Peyer's patch (tissue), 4 donors: ENCODE measurements at regions not wholly inside any gene's neighbourhood (a gene's known extent, or its start where the extent isn't known, plus 50 kb on each side); places are given as distances from the start of the nearest gene placed in this dataset.
A peak's percentile ranks its signal among the peaks of the same experiment; 100 is the strongest.

Source experiments
- DNase-seq, 3 donors: peaks; one replicate each; pipeline ENCODE4 v3.0.0-alpha.2; 2017 to 2019
- H3K27ac ChIP-seq, 4 donors: fragments of 200-600 bp; sonication (generic); one replicate each; pipeline ENCODE4 v1.5.1; 2016 to 2019
- H3K27me3 ChIP-seq, 2 donors: fragments of 200-600 bp; sonication (generic); one replicate each; pipeline ENCODE4 v1.5.1; 2019
- H3K36me3 ChIP-seq, 3 donors: fragments of 200-600 bp; sonication (generic); one replicate each; pipeline ENCODE4 v1.5.1; 2016 to 2019
- H3K4me1 ChIP-seq, 4 donors: fragments of 200-600 bp; sonication (generic); one replicate each; pipeline ENCODE4 v1.5.1; 2016 to 2019
- H3K4me3 ChIP-seq, 4 donors: fragments of 200-600 bp; sonication (generic); 1 replicate in 3 of 4; 2 replicates in 1 of 4; pipeline ENCODE4 v1.5.1; 2016 to 2019; ENCODE audit warnings: mild to moderate bottlenecking in 1 of 4
- H3K9me3 ChIP-seq, 4 donors: fragments of 200-600 bp; sonication (generic); one replicate each; pipeline ENCODE4 v1.5.1; 2016 to 2019; ENCODE audit warnings: mild to moderate bottlenecking in 1 of 4
- POLR2A ChIP-seq, 2 donors: fragments of 450-650 bp; IDR thresholded peaks; one replicate each; pipeline ENCODE4 v1.5.1; 2017; ENCODE audit warnings: antibody characterized with exemption in 2 of 2, mild to moderate bottlenecking in 2 of 2, moderate library complexity in 2 of 2
- TF ChIP-seq, protein P1 (sequence below), 6 experiments: fragments of 450-650 bp in 4 of 6; fragments of 200-600 bp in 2 of 6; sonication (generic) in 1 of 6; IDR thresholded peaks; one replicate each; pipeline ENCODE4 v1.5.1; 2017 to 2019; ENCODE audit warnings: antibody characterized with exemption in 6 of 6, mild to moderate bottlenecking in 3 of 6, moderate library complexity in 1 of 6

DNA sequence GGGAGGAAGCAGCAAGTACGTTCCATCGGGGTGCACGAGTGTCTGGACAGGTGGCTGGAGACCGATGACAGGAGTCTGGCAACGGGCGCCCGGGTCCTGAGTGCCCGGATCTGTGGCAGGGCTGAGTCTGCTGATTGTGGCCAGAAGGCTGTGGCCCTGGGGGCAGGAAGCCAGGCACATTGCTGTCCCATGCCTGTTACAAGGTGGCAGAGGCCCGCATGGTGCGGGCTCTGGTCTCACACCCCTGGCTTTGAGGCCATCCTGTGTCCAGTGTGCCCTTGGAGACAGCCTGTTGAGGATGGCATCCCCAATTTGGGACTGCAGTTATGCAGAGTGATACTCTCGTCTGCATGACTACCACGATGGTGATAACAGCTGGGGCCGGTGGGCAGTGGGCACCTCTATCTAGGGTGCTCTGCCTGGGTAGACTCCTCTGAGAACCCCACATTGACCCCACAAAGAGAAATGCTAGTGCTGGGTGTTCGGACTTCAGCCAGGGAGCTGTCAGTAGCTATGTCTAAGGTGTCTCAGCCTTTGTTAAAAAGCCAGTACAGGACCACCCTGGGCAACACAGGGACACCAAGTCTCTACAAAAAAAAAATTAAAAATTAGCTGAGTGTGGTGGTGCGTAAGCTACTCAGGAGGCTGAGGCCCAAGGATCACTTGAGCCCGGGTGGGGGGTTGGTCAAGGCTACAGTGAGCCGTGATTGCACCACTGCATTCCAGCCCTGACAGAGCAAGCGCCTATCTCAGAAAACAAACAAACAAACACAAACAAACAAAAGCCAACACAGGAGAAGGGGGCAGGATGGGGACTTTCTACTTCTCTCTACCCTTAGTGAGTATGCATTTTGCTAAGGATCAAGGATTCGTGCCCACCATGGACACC is 88.3 kb downstream of the RHOB start:
- Histone ChIP-seq H3K4me1 (no peaks in the 10 kb centered on the region), H3K4me3 (no peak overlapping the region), H3K27ac (no peak overlapping the region), H3K9me3 (no peaks in the 10 kb centered on the region), H3K36me3 (no peaks in the 10 kb centered on the region), H3K27me3 (no peaks in the 10 kb centered on the region)
- TF ChIP-seq, protein P1, sequence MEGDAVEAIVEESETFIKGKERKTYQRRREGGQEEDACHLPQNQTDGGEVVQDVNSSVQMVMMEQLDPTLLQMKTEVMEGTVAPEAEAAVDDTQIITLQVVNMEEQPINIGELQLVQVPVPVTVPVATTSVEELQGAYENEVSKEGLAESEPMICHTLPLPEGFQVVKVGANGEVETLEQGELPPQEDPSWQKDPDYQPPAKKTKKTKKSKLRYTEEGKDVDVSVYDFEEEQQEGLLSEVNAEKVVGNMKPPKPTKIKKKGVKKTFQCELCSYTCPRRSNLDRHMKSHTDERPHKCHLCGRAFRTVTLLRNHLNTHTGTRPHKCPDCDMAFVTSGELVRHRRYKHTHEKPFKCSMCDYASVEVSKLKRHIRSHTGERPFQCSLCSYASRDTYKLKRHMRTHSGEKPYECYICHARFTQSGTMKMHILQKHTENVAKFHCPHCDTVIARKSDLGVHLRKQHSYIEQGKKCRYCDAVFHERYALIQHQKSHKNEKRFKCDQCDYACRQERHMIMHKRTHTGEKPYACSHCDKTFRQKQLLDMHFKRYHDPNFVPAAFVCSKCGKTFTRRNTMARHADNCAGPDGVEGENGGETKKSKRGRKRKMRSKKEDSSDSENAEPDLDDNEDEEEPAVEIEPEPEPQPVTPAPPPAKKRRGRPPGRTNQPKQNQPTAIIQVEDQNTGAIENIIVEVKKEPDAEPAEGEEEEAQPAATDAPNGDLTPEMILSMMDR (IDR thresholded peaks at IDR 0.05), result no peak
- TF ChIP-seq POLR2A (IDR thresholded peaks at IDR 0.05), result no peak
- DNase-seq, result peak in 1 of 3 donors; percentile 9

DNA sequence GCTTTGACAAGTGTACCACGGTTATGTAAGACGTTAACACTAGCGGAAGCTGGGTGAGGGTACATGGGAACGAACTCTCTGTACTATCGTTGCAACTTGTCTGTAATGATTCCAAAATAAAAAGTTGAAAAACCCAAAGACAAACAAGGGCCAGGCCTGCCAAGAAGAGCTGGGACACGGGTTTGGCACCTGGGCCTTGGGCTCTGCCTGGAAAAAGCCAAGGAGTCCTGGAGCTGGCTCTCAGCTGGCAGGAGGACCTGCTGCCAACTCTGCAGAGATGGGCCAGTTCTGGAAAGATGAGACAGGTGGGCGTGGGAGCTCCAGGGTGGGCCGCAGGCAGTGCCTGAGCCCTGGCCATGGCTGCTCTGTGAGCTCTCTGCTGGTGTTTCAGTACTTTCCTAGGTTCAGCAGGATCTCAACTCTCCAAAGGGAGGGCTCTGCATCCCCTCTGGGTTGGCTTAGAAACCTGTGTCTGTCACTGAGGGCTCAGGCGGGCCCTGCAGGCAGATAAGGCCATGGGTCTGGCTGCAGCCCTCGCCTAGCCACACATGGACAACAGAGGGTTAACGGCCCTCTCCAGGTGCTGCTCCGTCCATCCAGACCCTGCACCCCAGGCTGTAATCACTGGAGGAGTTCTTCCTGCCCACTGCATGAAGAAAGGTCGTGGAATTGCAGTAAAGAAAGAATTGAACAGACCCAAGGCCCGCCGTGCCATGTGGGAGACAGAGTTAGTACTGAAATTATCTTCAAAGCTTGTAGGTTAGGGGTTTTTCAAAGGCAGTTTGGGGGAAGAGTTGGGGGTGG is 89.9 kb downstream of the RHOB start:
- no peaks in the 10 kb centered on the region for H3K27me3 ChIP-seq
- no peak overlapping the region for H3K4me3 ChIP-seq
- H3K36me3 ChIP-seq, result no peaks in the 10 kb centered on the region
- H3K27ac ChIP-seq, result no peak overlapping the region
- H3K4me1 ChIP-seq, result no peaks in the 10 kb centered on the region
- TF ChIP-seq, protein P1 (IDR thresholded peaks at IDR 0.05), result no peak
- no peak for TF ChIP-seq POLR2A (IDR thresholded peaks at IDR 0.05)
- H3K9me3 ChIP-seq, result no peaks in the 10 kb centered on the region
- DNase-seq, result peak in 1 of 3 donors; percentile 31

DNA sequence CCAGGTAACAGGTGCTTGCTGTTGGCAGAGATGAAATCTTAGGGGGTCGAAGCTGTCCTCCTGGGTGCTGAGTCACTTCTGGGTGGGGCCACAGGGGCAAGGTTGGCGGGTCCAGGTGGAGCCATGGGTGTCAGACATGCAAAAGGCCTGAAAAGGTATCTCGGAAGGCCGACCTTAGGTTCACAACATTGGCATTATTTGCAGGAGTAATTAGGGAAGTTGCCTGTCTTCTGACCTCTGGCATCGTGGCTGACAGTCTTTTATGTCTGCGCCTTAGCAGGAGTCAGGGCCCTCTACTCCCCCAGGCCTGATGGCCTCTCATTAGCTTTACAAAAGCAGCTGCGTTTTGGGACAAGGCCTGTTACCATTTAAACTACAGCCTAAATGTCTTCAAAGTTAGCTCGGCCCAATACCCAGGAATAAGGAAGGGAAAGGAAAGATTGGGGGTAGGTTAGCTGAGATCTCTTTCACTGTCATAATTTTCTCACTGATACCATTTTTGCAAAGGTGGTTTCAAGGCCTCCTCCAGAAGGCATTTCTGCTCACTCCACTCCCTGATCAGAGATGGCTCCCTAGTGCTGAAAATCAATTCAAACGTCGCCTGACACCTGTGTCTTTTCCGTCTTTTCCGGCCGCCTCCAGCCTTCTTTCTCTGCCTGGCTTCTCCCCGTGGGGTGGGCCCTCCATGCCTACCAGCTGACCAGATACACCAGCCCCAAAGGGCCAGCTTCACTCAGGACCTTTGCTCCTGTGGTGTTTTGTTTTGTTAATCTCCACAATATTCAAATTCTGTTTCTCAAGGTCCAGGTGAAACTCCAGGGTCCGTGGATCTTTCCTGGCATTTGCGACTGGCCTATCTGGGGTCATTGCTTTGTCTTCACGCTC is 90.8 kb downstream of the RHOB start:
- no peaks in the 10 kb centered on the region for H3K9me3 ChIP-seq
- no peak overlapping the region for H3K4me3 ChIP-seq
- H3K4me1 ChIP-seq, result no peaks in the 10 kb centered on the region
- H3K27me3 ChIP-seq, result no peaks in the 10 kb centered on the region
- H3K36me3 ChIP-seq, result no peaks in the 10 kb centered on the region
- TF ChIP-seq, protein P1 (IDR thresholded peaks at IDR 0.05), result no peak
- TF ChIP-seq POLR2A (IDR thresholded peaks at IDR 0.05), result no peak
- H3K27ac ChIP-seq, result no peak overlapping the region
- no peak for DNase-seq

DNA sequence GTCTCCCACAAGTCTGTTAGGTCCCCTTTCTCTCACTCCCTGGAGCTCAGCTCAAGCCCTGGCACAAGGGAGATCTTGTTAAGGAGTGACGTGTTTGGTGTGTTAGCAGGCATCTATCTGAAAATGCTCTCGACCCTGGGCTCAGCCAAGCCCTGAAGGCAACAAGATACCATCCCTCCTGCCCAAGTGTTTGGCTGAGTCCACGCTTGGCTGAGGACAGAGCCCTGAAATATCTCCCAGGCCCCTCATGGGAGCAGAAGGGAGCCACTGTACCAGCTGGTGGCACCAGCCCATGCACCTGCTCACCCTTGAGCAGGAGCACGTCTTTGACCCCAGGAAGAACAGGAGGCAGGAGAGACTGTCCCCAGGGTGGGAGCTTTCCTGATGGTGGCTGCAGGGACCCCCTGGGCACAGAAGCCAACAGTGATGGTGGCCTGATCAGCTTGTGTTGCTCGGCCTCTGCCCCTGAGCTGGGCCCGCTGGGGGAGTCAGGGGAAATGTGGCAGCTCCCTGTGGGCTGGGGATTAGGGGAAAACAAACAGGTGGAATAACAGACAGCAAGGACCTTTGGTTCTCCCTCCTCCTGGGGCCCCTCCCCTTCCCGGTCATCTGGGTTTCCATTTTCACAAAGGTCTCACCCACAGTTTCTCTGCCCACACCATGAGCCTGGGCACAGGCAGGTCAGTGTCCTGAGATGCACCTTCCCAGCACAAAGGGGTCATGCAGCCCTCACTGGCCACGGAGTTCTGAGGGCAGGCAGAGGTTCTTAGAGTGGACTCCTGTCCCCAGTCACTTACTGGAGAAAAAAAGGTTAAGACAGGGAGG is 91.6 kb downstream of the RHOB start:
- Histone ChIP-seq H3K36me3 (no peaks in the 10 kb centered on the region), H3K4me3 (no peak overlapping the region), H3K9me3 (no peaks in the 10 kb centered on the region), H3K27me3 (no peaks in the 10 kb centered on the region), H3K4me1 (no peaks in the 10 kb centered on the region), H3K27ac (peak overlapping the region in 1 of 4 donors; percentile 46)
- peak in 1 of 3 donors; percentile 47 for DNase-seq
- no peak for TF ChIP-seq POLR2A (IDR thresholded peaks at IDR 0.05)
- TF ChIP-seq, protein P1 (IDR thresholded peaks at IDR 0.05), result no peak
